SHP77 (cell line): ENCODE measurements at regions not wholly inside any gene's neighbourhood (a gene's known extent, or its start where the extent isn't known, plus 50 kb on each side); places are given as distances from the start of the nearest gene placed in this dataset.

Experiments
- DNase-seq, 2 experiments: peaks; one replicate each; lab custom pipeline; 2025; lab: John Stamatoyannopoulos, UW

DNA sequence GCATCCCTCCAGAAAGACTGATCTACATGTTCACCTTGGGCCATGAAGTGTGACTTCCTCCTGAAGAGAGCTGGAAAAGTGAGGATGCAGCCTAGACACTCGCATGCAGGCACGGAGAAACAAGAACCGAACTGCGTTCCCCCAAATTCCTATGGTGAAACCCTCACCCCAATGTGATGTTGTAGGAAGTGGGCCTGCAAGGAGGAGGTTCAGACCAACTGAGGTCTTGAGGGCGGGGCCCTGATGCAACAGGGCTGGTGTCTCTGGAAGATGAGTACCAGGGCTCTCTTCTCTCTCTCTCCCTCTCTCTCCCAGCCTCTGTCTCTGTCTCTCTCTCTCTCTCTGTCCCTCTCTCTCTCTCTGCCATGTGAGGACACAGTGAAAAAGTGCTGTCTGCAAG, 501.1 kb downstream of the BRD1 start:
- no peak for DNase-seq

DNA sequence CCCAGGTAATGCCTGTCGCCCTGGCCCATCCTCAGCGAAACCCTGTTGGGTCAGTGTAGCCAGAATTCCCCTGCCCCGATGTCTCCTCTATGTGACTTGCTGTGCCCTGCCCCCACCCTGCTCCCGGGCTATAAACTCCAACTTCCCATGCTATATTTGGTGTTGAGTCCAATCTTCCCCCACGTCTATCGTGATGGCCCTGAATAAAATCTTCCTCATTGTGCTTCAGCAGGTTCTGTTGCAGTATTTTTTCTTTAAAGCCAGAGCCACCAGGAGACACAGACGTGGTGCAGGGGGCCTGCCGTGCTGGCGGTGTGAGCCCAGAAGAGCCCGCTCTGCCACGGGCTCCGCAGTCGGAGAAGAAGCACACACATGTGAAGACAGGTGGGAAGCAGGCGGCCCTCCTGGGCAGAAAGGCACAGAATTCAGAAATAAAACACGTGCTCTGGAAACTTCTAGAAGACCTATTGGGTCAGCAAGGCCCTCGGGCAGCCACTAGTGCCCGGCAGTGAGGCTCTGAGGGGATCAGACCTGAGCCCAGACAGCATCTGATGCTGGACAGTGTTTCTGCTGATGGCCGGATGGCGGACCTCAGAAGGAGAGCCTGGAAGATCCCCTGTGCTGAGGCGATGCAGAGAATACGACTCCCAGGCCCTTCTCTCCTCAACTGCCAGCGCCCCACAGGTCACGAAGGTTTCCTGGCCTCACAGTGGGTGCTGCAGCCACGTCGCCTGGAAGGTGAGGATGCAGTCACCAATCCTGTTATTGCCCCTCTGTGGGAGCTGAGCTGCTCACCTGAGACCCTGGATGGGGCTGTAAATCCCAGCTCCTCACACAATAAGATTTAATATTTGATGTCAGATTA, 501.9 kb downstream of the BRD1 start:
- DNase-seq: no peak

DNA sequence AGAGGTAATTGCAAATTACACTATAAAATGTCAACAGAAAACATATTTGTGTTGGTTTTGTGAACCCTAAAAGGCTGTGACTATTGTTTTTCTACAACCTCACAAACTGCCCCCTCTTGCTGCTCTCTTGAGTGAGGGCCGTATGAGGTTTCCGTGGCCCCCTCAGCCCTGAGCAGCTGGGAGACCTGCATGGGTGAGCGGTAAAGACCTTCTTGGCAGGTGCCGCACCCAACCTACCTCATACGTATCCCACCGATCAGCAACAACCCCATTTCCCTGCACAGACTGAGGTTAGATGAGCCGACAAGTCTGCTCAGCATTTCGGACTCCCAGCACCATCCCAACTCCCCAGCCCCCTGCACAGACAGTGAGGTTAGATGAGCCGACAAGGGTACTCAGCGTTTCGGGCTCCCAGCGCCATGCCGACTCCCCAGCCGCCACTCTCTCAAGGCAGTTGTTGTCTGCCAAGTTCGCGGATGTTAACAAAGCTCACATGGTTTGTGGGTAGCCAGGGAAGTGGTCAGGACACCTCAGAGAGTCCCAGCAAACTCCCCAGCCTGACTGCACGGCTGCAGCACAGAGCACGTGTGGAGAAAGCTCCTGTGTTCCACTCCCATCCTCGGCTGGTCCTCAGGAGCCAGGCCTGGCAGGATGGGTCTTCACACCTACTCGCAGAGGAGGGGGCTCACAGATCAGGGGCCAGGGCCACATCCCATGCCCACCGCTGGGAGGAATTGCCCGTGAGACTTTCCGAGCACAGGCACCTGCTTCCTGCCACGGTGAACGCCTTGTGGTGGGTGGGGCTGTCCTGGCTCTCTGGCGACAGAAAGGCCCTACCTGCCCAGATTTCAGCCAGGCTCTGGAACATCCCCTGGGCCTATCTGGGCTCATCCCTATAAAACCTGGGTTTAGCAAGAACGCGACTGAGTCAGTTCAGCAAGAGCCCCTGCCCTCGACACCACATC, 502.9 kb downstream of the BRD1 start:
- no peak for DNase-seq

DNA sequence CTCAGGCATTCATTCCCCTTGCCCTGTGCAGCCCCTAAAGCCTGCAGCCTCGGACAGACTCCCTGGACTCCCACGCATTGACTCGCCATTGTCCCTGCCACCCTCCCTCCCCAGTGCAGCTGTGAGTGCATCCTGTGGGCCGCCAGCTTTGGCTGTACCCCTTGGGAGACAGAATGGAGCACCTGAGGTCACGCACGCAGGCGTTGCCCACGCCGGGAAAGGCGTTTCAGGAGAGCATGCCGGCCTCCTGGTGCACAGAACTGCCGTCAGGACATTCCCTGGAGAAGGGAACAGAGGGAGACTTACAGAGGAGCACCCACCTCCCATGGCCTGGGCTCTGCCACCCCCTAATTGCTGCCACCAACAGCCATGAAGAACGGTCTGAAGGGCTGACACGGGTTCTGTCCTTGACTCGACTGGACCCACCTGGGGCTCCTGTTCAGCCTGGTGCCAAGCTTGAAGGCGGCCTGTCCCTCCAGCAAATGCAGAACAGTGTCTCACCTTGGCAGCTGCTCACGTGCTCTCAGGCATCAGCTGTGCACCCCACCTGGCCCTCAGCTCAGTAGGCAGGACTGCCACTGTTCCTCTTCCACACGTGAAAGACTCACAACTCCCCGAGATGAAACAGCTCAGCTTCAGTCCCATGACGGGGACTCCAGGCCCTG, 503.8 kb downstream of the BRD1 start:
- DNase-seq: no peak

DNA sequence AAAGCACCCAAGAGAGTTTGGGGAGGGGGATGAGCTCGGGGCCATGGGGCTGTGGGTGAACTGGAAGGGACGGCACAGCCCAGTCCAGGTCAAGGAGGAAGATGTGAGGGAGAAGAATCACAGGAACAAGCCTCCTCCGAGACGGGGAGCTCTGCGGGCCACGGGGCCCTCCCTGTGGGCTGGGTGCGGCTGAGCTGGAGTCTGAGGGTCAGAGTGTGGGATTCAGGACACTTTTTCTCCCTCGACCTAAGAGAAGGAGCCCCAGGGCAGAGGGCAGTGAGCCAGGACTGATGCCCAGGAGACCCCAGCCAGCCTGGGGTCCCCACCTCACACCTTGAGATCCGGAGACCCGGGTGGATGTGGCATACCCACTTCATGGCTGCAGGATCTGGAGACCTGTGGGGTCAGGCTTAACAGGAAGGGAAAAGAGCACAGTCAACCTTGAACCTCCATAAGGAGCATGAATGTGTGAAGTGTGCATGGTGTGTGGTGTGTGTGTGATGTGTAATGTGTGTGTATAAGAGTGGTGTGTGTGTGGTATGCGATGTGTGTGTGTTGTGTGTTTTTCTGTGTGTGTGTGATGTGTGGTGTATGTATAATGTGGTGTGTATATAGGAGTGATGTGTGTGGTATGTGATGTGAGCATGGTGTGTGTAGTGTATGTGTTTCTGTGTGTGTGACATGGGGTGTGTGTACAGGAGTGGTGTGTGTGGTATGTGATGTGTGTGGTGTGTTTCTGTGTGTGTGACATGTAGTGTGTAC, 504.6 kb downstream of the BRD1 start:
- no peak for DNase-seq

DNA sequence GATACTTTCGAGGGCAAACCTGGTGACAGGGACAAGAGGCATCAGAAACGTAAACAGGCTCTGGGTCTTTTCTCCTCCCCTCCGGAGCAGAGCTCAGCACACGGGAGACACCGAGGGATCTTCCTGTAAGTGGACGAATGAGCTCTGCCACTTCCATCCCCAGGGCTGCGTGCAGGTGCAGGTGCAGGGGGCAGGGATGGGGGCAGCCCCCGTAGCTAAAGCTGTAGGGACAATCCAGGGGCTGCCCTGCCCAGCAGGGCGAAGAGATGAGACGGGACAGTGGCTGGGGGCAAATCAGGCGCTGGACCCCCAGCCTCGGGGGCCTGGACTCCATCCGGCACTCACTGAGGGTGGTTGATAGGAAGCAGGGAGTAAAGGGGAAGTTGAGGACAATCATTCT, 505.4 kb downstream of the BRD1 start:
- no peak for DNase-seq

DNA sequence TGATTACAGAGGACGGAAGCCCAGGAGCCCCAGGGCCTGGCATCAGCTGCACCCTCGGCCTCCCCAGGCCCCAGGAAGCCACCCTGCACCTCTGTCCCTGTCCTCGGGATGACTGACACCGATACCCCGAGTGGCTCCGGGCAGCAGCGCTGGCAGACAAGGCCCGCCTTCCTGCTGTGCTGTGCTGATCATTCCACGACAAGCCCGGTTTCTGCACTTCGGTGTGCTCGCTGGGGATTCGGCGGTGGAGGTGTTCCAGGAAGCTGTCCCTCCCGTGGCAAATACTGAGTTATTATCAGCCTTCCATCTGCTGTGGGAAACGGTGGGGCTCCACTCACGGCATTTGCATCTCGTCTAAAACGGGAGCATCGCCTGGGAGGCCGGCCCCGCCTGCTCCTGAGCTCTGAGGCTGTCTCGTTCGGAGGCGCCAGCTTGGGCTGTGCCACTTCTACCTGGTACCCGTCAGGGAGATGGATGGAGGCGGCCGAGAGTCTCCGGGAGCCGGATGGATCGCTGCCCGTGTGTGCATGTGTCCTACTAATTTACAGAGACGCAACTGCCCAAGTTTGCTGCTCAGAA, 506.1 kb downstream of the BRD1 start:
- DNase-seq: no peak

DNA sequence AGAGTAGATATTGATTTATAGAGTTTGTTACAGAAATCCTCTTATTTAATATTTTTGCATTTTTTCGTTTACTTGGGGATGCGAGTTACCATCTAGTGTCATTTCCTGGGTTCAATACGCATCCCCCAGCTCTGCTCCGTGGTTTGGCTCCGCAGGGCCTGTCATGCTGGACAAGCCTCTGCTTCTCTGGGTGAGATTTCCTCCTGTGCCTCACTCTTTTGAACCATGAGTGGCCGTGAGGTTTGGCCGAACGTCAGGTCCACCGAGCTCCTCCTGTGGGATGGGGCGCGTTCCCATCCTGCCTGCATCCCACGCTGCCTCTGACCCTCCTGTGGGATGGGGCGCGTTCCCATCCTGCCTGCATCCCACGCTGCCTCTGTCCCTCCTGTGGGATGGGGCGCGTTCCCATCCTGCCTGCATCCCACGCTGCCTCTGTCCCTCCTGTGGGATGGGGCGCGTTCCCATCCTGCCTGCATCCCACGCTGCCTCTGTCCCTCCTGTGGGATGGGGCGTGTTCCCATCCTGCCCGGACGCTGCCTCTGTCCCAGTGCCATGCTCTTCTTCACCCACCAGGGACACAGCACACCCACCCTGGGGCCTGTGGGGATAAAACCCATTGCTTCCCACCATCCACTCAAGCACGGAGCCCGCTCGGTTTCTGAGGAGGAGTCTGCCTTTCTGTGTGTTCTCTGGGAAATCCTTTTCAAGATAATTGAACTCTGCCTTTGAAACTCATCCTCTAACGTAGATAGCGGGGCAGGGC, 506.8 kb downstream of the BRD1 start:
- no peak for DNase-seq

DNA sequence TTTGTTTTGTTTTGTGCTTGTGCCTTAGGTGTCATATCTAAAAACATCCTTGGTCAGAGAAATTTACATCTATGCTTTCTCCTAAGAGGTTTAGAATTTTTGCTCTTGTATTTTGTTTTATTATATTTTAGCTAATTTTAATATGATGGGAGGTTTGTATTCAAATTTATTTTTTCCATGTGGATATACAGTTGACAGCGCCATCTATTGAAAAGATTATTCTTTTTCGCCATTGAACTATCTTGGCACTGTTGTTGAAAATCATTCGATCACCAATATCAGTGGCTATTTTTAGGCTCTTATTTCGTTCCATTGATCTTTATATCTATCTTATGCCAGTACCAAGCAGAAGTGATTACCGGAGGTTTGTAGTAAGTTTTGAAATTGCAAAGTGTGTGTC, 510.3 kb downstream of the BRD1 start:
- no peak for DNase-seq

DNA sequence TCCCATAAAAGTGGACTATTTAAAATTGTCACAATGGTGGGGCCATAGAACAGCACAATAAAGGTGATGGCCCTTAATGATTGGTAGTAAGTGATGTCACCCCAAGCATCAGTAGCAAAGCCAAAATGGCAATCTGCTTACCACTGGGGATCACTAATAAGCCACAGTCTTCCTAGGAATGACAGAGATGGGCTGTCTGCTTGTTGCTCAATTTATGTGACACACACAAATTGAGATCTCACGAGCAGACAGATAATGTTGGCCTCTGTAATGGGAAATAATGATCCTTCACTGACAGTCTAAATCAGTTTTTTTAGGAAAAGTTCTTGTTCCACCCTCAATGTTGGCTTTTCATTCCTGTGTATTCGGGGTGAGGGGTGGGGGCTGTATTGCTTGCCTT, 515.1 kb downstream of the BRD1 start:
- DNase-seq: no peak

DNA sequence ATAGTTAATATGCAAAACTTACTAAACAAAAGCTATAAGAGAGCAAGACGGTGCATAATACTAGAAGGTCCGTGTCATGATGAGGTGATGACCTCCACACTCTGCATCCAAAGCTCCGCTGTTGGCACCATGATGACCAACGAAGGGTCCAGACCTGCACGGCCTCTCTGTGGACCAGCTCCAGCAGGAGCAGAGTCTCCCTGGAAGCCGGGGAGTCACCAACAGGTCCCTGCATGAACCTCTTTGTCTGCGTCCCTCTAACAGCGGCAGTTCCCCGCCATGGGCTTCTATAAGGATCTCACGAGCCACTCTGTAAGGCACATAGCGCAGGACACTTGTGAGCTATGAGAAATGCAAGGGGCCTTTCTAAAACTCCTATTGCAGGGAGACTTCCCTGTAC, 517.3 kb downstream of the BRD1 start:
- DNase-seq: no peak

DNA sequence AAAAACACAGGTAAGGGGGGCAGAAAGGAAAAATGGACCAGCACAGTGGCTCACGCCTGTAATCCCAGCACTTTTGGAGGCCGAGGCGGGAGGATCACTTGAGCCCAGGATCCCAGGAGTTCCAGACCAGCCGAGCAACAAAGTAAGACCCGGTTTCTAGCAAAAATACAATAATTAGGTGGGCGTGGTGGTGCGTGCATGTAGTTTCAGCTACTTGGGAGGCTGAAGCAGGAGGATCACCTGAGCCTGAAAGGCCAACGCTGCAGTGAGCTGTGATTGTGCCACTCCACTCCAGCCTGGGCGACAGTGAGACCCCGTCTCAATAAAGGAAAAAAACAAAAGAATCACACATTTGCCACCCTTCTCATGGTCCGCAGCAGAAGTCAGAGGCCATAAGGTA, 519.4 kb downstream of the BRD1 start:
- no peak for DNase-seq

DNA sequence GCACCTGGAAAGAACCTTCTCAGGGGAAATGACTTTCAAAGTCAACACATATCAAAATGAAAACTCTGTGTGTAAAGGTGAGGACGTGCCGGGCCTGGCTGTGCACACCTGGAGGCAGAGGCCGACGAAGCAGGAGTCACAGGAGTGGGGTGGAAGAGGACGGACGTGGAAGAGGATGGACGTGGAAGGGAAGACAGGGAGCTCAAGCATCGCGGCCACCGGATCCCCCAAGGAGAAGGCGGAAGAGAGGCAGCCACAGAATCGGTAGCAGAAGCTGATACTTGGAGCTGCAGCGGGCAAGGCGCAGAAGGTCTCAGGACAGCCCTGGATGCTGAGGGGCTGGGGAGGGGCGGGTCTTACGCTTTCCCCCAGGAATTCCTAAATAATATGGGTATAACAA, 519.8 kb downstream of the BRD1 start:
- DNase-seq: no peak

DNA sequence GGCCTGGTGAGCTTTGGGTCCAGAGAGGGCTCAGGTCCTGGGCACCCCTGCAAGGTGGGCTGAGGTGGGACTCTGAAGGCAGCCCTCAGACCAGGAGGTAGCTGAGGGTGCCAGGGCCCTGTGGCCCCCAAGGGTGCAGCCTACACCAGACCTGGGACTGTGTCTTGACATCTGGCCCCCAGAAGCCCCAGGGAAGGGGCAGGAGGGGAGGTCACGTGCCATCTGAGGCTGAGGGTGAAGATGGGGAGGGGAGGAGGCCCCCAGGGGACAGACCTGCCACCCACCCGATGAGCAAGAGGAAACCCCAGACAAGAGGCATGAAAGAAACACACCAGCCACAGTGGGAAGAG, 520.2 kb downstream of the BRD1 start:
- DNase-seq: no peak

DNA sequence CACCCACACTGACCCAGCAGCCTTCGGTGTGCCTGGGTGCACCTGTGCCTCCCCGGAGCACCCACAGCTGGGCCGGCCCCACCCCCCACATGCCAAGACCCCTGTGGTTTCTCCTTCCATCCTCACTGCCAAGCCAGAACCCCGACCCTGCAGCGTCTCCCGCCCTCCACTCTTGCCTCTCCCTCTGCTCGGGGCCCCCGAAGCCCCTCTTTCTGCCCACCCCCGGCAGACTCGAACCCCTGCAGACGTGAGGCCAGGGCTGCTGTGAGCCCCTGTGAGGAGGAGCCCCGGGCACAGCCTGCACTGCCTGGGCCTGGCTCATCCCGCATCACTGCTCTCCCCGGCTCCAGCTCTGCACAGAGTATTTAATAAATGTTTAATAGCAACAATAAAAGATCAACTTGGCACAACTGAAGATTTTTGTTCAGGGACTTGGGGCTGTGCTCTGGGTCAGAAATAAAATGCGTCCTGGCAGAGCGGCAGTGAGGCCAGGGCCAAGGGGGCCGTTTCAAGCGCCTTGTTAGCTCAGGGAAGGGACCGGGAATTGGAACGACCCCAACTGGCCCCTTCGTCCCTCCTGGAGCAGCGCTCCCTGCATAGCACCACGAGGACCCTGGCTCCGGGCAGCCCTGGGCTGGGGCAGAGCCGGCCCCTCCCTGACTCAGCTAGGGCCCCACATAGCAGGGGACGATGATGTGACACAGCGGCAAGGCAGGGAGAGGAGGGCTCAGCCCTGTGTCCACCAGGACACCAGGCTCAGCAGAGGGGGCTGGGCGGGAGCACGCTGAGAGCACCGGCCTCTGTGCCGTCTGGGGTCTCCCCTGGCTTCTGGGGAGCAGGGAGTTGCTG, 520.8 kb downstream of the BRD1 start:
- DNase-seq: no peak

DNA sequence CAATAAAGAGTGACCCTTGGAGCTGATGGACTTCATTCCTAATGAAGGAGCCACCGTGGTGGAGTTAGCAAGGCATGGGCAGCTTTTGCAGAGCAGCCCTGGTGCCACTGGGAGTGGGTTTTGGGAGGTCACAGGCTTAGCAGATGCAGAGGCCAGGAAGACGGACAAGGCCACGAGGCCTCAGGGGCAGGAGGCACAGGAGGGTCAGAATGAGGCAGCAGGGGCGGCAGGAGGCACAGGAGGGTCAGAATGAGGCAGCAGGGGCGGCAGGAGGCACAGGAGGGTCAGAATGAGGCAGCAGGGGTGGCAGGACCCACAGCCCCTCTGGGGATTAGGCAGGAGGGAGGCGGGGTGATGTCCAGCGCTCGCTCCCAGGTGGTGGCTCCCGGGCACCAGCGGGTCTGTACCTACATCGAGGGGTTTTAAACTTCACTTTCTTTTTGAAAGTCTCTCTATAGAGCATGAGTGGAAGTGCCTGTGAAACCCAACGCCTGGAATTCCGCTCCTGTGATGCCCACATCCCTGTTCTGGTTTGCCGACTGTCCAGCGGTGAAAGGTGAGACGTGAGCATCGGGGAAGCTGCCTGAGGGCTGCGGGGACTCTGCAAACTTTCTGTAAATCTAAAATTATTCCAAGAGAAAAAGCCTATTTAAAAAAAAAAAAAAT, 521.6 kb downstream of the BRD1 start:
- DNase-seq: no peak

DNA sequence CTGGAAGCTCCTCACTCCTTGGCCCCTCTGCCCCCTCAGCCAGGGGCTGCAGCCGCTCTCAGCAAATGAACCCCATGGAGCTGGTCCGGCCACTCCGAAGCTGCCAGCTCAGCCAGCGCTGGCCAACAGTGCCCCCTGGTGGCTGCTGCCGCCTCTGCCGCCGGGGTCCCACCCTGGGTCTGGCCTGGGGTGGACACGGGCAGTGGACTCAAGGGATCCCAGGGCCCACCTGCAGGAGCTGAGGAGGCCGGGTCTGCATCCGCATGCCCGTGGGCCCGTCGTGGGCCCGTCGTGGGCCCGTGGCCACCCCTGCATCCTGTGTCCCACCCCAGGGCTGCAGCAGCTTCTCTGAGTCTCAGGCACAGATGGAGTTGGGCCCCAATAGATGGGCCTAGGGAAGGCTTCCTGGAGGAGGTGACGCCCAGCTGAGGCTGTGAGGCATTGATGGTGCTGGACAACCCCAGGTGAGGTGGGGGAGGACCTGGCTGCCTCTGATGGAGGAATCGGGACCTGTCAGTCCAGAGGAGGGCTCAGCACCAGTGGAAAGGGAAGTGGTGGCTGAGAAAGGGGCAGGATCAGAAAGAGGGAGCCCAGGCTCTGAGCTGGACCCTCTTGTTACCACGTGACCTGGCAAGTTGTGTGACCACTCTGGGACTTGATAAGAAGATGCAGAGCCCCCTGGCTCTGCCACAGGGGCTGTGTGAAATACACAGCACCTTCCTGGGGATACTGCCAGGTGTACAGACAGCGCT, 522.3 kb downstream of the BRD1 start:
- peak; percentile 40 to 67 for DNase-seq

DNA sequence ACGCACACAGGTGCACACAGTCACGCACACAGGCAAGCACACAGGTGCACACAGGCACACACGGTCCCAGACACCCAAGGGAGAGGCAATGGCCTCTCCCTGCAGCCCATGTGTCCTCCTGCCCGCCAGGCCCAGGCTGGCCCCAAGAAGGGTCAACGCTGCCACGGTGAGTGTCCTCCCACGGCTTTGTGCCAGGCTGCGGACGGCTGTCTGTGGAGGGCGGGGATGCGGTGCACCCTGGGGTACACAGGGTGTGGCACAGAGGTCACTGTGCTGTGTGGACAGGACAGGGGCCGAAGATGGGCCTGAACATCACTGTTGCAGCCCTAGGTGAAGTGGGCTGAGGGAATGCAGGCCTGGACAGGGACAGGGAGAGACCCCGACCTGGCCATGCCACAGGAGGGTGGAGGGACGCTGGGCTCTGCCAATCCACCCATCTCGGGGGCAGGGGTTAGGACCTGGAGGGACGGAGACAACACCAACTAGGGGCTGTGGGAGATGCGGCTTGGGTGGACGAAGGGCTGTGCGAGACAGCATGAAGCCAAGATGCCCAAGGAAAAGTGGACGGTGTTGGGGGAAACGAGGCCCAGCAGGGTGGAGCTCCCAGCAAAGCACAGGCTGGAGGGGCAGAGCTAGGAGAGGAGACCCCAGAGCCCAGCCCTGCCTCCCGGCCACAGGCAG, 523.8 kb downstream of the BRD1 start:
- no peak for DNase-seq
